HG02981 (cell line): ENCODE measurements at regions not wholly inside any gene's neighbourhood (a gene's known extent, or its start where the extent isn't known, plus 50 kb on each side); places are given as distances from the start of the nearest gene placed in this dataset.

ENCODE experiments used
- ATAC-seq: cut with Tn5 transposase; IDR thresholded peaks from one replicate; pipeline ENCODE4 v1.9.1; 2021; ENCODE audit warnings: mild to moderate bottlenecking, moderate library complexity; ENCODE audit not compliant: unreplicated experiment

DNA sequence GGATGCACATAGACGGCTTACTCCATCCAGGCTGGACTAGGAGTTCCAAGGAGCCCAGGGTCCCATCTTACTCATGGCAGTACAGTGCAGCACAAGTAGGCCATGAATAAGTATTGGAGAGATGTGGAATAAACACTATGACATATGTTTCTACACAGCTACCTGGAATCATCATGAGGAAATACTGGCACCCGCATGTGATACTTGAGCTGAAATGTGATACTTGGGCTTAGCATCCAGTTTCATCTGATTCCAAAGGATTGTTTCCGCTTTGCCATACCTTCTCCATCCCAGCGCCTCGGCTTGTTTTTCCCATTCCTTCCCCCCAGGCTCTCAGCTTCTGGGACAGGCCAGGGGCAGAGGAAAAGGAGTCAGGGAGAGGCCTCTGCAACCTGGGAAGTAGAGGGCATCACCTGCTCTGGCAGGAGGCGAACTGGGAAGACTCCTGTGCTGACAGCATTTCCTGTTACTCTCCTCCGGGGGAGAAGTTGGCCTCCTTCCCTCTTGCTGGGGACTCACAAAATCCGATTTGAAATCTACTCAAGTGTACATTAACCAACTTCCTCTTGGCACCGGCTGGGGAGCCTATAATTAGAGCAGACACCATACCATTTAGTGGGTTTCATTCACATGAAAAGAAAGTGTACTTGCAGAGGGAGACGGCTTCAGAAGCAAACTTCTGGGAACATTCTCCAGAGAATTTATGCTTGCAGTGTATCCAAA, 187.8 kb downstream of the MIAT start:
- no peak for ATAC-seq

DNA sequence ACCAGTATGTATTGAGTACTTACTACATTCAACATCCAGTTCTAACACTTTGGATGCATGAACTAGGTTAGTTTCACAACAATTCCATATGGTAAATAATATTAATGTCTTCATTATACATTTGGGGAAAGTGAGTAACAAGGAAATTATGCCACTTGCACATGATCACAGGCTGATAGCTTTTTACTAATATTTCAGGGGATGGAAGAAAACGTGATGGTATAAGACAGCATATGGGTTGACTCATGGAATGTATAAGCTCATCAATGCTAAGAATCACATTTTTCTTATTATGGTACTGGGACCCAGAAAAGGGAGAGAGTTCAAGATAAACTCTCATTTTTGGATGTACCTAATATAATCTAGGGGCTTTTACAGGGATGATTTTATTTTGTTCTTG, 188.7 kb downstream of the MIAT start:
- ATAC-seq = no peak

DNA sequence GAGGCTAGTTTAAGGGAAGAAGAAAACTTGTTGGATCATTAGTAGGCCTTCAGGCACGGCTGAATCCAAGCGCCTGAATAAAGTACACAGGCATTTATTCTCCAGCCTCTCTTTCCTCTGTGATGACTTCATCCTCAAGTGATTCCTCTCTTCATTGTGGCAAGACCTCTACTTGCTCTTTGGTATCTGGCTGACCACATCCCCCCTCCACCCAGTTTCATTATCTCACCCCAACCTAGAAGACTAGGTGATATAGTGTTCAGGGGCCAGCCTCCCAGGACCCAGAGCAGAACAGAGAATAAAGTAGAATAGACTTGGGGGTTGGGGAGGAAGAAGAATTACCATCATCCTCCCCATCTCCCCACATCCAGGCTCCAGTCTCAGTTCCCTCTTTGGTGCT, 189.3 kb downstream of the MIAT start:
- peak; percentile 56 for ATAC-seq

DNA sequence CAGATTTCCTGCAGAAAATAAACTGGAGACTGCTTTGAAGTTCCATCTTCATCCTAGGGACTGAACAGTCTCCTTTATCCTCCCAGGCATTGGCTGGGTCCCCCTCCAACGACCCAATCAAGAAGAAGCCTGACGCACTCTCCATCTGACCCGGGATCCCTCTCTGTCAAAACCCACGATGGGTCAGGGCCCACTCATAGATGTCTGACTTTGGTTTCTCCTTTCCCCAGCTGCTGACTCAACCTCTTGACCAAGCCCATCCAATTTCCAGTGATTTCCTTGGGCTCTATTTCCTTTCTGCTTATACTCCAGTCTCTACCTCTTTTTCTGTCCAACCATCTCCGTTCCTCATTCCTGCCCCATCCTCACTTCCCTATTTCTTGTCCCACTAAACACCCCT, 189.7 kb downstream of the MIAT start:
- no peak for ATAC-seq

DNA sequence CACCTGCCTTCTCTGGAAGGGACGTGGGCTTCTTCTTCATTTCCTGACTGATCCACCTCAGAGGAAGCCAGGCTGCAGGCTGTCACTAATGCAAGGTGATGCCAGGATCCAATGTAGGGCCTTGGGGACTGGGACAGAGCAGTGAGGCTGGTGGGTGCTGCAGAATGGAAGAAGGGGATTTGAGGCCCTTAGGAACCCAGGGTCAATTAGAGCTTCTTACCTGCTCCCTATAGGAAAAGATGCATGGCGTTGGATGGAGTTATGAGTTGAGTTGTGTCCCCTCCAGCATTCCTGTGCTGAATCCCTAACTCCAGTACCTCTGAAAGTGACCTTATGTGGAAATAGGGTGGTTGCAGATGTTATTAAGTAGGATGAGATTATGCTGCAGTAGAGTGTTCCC, 190.4 kb downstream of the MIAT start:
- no peak for ATAC-seq

DNA sequence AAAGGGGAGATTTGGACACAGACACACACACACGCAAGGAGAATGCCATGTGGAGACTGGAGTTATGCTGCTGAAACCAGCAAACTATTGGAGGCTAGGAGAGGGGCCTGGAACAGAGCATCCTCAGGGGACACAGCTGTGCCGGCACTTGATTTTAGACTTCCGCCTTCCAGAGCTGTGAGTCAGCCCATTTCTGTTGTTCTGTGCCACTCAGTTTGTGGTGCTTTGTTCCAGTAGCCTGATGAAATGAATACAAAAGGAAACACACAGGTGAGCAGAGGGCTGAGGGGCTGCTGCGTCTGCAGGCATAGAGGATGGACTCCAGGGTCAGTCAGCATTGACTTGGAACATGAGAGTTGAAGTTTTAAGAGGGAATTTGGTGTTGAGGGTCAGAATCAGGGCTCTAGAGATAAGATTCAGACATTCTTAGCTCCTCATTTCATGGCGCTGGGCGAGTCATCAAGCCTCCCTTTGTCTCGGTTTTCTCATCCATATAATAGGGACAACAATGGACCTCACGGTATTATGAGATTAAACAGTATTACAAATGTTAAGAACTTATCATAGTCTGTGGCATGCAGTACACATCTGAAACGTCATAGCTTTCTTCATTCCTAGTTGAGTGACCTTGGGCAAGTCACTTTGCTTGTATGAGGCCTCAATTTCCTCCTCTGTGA, 191.0 kb downstream of the MIAT start:
- no peak for ATAC-seq

DNA sequence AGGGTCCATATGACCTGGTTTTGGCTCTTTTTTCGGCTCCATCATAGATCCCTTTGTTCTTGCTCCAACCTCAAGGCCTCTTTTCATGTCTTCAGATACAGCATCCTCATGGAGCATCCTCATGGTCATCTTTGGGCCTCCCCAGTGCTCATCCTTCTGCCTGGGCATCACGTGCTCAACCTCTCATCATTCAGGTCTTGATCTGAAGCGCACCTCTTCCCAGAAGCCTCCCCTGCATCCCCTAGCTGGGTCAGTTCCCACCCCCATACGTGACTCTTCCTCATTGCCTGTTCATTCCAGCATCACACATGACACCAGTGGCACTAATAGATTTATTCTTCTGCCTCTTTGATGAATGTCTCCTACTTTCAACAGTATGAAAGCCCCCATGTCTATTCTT, 192.2 kb downstream of the MIAT start:
- no peak for ATAC-seq

DNA sequence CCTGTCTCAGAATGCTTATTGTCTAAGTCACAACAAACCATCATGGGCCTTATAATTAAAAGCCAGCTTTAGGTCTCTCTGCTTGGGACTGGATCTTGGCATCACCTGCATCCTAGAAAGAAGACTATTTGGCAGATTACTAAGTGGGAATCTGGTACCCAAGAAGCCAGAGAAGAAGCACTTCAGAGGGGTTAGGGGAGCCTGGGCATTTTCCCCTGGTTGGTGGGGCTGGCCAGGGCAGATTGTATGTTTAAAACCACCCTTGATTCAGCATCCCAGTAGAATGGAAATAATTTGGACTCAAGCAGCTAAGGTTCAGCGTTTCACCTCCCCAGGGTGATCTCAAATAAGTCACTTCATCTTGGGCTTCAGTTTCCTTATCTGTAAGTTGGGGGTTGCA, 193.7 kb downstream of the MIAT start:
- ATAC-seq = no peak

DNA sequence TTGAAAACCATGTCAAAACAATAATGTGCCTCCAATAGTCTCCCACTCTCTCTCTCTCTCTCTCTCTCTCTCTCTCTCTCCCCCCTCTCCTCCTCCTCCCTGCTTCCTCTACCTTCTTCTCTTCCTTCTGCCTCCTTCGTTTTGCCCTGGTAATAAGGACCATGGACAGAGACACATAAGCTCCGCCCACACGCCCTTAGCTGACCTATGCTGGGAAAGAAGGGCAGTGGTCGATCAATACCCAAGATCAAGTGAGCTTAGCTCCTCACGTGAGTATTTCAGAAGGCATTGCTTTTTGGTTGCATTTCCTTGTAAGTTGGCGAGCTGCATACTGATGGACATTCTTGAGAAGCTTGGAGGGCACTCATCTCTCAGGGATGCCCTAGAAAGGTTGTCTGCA, 194.8 kb downstream of the MIAT start:
- no peak for ATAC-seq

DNA sequence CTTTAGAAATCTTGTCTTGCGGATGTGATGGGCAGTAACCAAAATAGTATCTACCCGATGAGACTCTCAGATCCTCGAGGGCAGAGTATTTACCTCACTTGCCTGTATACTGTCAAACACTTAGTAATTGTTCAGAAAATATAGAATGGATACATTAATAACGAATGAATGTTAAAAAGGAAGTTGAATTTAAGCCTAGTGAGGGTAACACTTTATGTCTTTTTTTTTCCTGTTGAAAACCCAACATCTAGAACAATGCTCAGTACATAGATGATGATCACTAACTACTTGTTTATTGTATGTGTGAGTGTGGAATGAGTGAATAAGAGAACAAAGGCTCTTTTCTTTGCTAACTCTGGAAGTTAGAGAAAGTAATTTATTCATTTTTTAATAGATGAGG, 195.7 kb downstream of the MIAT start:
- no peak for ATAC-seq

DNA sequence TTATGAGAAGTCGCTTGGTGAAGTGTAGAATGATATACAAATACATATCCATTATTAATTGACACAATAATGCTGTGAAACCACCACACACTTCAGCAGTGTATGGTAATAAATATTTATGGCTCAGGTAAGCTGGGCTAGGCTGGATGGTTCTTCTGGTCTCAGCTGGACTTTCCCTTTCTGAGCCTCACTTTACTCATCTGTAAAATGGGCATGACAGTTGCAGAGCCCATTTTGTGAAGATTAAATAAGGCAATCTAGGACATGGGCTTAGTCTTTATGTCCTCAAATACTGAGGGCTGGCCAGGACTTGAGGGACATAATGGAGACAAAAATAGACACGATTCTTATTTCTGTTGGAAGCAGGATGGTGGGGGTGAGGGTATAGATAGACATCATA, 196.1 kb downstream of the MIAT start:
- ATAC-seq = no peak

DNA sequence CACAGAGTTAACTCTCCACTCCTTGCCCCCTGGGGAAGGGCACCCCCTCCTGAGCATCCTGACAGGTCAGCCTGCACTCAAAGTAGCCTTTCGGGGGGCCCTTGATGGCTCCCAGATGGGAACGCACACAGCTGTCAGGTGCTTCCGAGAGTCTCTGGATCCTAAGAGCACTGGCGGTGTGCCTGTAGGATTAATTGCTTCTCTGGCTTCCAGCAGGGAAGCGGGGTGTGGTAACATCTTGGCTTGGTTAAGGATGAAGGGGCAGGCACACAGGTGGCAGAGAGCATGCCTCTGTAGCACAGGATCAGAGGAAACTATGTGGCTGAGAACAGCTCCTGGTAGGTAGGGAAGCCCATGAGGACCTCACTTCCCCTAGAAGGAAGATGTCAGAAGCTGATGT, 199.8 kb downstream of the MIAT start:
- no peak for ATAC-seq

DNA sequence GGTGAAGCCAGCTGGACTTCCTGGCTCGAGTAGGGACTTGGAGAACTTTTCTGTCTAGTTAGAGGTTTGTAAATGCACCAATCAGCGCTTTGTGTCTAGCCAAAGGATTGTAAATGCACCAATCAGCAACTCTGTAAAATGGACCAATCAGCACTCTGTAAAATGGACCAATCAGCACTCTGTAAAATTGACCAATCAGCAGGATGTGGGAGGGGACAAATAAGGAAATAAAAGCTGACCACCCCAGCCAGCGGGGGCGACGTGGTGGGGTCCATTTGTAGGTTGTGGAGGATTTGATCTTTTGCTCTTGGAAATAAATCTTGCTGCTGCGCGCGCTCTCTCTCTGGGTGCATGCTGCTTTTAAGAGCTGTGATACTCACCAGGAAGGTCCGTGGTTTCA, 202.9 kb downstream of the MIAT start:
- no peak for ATAC-seq

DNA sequence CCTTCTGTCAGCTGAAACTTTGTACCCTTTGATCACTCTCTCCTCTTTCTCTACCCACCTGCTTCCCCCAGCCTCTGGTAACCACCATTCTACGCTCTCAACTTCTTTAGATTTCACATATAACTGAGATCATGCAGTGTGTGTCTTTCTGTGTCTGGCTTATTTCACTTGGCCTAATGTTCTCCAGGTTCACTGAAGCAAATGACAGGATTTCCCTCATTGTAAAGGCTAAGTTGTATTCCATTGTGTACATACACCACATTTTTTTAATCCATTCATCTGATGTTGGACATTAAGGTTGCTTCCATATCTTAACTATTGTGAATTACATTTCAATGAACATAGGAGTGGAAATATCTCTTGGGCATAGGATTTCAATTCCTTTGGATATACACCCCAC, 207.6 kb downstream of the MIAT start:
- no peak for ATAC-seq

DNA sequence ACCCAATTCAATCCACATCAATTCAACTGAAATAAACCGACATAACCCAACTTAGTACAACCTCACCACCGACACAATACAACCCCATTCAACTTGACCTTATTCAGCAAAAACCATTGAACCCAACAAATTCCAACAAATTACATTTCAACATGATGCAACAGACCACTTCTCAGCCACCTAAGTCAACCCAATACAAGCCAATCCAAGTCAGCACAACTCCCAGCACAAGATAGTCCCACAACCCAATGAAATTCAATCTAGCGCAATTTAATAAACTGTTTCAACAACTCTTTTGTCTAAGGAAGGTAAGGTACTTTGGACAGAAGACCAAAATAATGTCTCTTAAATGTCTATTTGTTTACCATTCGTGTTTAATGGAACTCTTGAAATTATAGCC, 226.0 kb downstream of the MIAT start:
- no peak for ATAC-seq

DNA sequence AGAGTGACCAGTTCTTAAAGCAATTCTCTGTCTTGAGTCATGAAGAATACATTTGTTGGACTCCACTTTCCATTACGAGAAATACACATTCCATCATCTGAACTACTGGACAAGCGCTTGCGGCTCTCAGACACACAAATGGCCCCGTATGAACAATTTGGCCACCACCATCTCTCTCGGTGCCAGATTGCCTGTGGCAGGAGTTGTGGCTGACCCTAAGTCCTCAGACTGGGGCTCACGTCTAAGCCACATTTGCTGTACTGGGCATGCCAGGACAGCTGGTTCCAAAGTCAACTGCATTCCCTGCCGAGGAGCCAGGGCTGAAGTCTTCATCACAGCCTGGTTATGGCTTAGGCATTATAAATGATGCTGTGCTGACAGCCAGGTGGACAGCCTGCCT, 227.5 kb downstream of the MIAT start:
- no peak for ATAC-seq

DNA sequence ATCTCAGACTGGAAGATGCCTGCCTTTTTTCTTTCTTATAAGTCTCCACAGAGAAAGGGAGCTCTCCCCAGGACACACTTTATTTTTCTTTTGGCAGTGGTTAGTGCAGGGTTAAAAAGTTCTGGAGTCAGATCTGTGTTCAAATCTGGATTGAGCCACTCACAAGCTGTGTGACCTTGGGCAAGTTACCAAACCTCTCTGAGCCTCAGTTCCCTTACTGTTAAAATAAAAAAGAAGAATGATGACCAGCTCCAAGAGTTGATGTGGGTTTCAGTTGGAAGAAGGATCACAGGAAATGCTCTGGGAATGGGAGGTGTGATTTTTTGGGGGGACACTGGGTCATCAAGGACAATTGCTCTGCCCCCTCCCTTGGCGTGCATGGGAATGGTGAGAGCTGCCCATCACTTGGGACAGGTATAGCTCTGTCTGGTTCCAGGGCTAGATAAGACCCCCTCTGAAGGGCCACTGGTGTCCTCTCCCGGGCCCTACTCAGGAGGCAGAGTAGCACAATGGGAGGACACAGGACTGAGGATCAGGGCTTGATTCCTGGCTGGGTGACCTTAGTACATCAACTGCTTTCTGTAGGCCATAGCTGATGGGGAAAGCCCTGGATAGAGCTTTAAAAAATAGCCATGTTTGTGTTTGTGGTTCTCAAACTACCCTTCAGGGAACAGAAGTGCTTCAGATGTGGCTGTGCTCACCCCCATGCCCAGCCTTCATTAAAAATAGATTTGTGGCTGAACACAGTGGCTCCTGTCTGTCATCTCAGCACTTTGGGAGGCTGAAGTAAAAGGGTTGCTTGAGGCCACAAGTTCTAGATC, 228.3 kb downstream of the MIAT start:
- ATAC-seq = no peak

DNA sequence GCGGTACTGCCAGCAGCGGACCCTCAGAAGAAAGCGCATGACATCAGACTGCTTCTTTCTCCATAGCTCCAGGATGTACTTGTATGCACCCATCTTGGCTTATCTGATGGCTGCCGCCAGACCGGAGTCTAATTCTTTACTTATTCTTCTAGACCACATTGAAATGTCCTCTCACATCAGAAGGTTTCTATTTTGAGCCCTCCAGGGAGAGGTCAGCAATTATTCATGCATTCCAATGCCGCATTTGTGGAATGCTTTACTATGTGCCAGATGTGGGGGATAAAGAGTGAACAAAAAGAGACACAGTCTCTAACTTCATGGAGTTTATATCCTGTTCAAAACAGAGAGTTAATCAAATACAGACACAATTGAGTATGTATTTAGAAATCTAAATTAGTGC, 230.1 kb downstream of the MIAT start:
- no peak for ATAC-seq

DNA sequence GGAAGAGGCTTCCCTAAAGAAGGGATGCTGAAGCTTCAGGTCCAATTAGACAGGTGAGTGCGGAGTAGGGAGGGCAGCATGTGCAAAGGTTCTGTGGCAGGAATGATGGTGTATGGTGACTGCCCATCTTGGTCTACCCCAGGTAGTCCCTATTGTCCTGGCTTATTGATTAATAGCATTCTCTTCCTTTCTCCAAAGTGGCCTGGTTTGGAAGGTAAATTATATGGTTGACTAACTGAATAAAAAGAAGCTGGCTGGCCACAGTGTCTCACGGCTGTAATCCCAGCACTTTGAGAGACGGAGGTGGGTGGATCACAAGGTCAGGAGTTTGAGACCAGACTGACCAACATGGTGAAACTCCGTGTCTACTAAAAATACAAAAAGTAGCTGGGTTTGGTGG, 230.5 kb downstream of the MIAT start:
- no peak for ATAC-seq

DNA sequence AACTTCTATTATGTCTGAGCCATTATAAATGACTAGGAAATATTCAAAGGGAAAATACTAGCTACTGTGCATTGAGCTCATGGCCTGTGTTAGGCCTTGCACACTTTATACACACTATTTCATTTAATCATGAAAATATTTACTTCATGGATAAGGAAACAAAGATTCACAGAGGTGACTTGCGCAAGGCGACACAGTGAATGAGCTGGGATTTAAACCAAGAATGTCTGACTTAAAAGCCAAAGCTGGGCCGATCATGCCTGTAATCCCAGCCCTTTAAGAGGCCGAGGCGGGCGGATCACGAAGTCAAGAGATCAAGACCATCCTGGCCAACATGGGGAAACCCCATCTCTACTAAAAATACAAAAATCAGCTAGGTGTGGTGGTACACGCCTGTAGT, 231.5 kb downstream of the MIAT start:
- no peak for ATAC-seq

DNA sequence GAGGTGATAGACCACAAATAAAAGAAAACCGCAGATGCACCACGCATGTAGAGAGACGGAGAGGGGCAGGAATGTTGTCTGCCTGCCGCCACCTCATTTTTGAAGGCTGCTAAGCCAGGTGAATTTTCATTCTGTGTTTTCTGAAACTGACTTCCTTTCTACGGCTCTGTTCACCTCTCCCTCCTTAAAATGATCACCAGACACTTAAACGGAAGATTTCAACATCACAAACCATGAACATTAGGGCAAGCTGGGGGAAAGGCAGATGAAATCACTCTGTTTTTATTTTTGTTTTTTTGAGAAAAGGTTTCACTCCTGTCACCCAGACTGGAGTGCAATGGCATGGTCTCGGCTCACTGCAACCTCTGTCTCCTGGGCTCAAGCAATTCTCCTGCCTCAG, 232.4 kb downstream of the MIAT start:
- ATAC-seq = no peak

DNA sequence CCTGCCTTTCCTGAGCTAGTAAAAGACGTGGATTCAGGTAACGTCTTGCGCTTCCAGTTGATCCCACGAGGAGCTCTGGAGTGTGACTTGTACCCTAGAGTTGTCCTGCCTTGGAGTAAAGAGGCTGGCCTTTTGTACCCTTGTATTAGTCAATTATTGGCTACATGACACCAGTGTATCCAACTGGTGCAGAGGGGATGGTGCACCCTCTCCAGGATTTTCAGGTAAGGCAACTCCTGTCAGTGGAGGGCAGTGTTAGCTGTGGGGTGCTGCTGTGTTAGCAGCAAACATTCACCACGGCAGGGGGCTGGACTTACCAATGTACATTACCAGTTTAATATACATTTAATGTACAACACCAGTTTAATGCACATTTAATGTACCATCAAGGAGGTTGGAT, 233.5 kb downstream of the MIAT start:
- ATAC-seq = no peak
